ENCODE measurements at regions not wholly inside any gene's neighbourhood (a gene's known extent, or its start where the extent isn't known, plus 50 kb on each side); places are given as distances from the start of the nearest gene placed in this dataset.

DNA sequence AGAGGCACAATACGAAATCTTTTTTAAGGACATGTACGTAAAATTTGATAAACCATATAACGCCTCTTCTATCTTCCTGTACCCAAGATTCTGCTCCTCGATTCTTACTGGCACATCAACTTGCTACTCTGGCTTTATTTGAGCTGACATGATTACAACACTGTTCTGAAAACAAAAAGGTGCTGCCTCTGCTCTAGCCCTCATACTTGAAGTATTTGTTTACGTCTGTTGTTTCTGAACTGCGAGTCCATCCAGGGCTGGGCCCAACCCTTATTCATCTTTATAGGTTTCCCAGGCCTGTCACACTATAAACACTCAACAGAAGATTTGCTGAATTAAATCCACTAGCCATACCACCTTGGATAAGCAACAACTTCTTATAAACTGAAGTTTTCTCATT is 96.2 kb upstream of the SVIL start:
- TF ChIP-seq CTCF (IDR thresholded peaks at IDR 0.05) (no peak), ZFX (IDR thresholded peaks at IDR 0.05; ENCODE audit: borderline replicate concordance) (no peak)
